DMS53 treated with DMSO at 0.1 percent for 48 hours (cell line): ENCODE measurements at regions not wholly inside any gene's neighbourhood (a gene's known extent, or its start where the extent isn't known, plus 50 kb on each side); places are given as distances from the start of the nearest gene placed in this dataset.
A peak's percentile ranks its signal among the peaks of the same experiment; 100 is the strongest.

Experiments
- DNase-seq: peaks from one replicate; lab custom pipeline; 2025; ENCODE audit not compliant: unreplicated experiment; lab: John Stamatoyannopoulos, UW

- DNase-seq: peak; percentile 4
Measured at GRCh38 chr3:912717-913116, 180.1 kb upstream of the CNTN6 start.

DNA sequence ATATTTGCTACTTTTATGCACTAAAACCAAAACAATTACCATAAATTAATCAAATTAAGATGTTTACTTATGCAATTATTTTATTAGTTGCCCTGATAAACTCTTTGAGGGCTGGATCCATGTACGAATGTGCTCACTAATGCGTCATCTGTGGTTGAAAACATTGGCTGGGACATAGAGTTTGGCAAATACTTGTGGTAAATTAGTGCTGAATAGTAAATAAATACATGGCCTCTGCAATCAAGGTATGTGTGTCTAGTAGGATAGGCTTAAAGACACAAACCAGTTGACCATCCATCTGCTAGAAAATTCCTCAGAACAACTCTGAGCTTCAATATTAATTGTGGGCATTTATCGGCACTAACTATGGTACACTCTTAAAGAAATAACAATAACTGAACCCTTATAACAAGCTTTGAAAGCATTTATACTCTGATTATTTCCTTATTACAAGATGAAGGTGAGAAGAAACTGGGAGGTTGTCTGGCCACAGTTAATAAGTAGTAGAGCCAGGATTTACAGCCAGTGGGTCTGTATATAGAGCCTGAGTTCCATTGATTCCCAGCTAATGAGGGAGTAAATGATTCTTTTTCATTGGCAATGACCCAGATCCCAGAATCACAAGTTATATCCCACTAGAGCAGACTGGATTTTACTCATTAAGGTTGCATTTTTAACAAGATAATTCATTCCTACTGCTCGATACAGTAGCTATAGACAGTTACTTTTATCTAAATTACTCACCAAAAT is 169.5 kb upstream of the CNTN6 start:
- no peak for DNase-seq

- no peak for DNase-seq
Measured at GRCh38 chr3:930866-931265, 162.0 kb upstream of the CNTN6 start.

DNA sequence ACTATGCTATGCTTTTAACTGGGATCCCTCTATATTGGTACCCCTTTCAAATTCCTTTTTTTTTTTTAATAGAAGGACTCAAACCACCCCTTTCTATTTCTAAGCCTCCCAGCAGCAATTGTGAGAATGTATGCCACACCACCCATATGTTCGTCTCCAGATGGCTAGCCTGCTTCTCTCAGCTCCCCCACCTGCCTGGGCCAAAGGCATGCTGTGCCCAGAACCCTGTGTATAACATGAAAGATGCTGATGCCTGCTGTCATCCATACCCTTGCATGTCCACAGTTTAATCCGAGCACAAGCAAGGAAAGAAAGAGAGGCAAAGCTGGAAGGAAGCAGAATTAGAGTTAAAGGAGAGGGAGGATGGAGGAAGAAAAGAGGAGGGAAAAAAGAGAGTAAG is 159.5 kb upstream of the CNTN6 start:
- DNase-seq: no peak

DNA sequence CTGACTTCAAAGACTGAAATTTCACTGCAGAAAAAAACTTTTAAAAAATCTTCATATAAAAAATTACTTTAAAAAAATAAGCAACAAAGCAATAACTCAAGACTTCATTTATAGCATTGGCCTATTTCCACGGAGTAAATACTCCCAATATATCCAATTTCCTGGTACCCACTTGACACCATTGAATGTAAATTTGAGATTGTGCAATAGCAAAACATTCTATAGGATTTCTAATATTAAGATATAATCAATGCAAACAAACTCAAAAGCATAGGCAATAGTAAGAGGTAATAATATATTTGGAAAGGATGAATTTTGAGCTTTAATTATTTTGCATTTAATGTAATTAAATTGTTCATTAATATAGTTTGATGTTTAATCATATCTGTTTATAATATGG is 148.0 kb upstream of the CNTN6 start:
- DNase-seq: no peak

DNA sequence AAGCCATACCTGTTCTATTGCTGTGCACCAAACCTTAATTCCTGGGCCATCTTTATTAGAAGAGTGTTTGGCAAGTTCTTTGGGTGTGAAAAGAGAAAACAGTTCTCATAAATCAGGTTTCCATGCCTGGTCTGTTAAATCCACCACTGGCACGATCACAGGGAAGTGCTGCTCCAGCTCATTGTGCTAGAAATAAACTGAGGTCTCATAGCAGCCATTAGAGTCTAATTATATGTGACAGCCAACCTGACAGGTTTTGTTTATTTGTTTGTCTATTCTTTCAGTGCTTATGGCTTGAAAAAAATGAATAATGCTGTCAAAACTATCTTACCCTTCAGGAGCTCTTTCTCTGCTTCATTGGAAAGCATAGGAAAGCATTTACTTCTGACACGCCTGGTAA is 147.1 kb upstream of the CNTN6 start:
- no peak for DNase-seq

GRCh38 chr3:952906-953305 is 139.9 kb upstream of the CNTN6 start:
- DNase-seq: no peak

DNA sequence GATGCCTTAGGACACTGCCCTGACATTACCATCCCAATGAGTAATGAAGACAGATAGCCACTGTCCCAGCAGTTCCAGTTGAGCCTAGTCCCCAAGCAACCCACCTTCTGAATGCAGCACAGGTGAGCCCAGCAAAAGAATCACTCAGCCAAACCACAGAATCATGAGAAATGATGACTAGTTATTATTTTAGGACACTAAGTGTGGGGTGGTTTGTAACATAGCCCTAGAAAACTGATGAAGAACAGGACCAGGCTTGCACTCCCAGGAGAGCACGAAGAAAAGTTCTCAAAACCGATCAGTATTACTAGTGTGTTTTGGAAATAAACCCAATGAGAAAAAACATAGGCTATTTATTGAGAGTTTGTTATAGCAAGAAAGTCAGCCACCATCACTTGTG is 129.6 kb upstream of the CNTN6 start:
- no peak for DNase-seq

DNA sequence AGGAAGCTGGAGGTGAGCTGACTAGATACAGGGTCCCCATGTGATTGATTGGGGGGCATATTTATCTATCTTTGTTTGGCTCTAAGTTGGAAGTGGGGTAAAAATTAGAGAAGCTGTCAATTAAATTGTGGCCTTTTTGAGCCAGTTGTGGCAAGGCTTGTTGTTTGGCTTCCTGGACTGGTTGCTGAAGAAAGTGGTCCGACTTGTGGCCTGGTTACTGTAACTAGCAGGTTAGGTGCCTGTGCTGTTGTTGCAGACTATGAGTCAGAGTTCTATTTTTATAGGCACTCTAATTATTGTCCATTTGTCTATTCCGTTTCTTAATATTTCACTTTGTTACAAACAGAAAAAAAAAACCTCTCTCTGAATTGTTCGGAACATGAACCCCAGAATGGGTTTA is 129.1 kb upstream of the CNTN6 start:
- no peak for DNase-seq

DNA sequence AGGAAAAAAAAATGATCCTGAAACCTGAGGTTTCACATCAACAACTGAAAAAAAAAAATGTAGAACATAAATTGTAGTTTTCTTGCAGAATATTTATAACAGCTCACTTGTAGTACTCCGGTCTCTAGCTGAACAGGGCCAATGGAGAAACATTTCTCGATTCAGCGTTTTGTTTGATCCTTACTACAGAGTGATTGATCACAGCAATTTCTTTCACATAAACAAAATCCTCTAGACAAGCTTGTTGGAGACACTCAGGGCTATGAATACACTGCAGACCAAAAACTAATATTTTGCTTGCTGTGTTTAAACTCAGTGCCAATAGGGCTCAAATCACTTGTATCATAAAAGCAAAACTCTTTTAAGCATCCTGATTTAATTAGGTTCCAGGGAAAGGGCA is 127.0 kb upstream of the CNTN6 start:
- DNase-seq: no peak

DNA sequence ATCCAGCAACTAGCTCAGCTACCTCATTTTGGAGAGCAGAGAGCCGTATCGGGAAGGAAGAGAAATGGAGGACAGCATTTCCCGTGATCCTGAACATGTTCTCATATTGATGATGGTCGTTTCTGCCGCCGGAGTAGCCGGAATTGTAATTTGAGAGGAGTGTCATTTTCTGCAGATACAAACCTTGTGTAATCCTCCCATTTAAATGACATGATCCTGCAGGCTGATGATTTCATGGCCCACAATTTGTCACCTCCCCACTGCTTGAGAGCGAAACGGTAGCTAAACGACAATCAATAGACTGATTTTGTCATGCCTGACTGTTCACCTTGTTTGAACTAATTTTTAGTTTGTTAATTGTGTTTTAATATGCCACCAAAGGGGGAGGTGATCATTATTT is 126.5 kb upstream of the CNTN6 start:
- no peak for DNase-seq

DNA sequence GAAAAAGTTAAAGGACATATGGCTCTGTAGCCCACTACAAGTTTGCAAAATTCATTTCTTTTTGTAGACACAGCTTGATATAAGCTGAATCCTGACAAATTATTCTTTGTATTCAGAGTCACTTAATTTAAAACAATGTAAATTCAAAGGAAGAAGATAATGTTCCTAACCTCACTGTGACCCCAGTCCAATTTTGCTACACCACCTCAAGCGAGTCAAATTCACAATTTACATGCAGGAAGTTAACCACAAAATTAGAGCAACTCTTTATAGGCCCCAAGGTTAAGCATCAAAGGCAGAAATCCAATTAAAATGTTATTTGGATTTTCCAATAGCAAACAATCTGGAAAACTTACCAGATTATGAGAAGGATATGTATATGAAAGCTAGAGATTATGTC is 119.5 kb upstream of the CNTN6 start:
- DNase-seq: no peak

GRCh38 chr3:976006-976405 is 116.8 kb upstream of the CNTN6 start:
- no peak for DNase-seq

DNA sequence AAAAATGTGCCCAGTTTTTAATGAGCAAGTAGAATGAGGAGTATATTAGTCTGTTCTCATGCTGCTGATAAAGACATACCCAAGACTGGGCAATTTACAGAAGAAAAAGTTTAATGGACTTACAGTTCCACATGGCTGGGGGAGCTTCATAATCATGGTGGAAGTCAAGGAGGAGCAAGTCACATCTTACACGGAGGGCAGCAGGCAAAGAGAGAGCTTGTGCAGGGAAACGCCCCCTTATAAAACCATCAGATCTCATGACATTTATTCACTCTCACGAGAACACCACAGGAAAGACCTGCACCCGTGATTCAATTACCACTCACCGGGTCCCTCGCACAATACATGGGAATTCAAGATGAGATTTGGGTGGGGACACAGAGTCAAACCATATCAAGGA is 111.7 kb upstream of the CNTN6 start:
- no peak for DNase-seq

DNA sequence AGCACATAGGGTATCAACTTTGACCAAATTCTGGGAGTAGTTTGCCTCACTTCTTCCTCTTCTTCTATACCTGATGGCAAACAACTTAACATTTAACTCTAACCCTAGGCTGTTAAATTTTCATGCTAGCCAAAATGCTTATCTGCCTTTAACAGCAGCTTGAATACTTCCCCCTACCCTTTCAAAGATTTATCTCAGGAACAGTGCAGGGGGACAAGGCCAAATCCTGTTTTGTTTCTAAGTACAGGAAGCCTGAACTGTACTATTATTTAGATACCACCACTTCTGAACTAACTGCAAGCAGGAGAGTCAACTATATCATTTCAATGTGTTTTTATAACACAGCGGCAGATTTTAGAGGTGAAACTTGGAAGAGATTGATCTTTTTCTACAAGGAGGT is 104.0 kb upstream of the CNTN6 start:
- DNase-seq: no peak

GRCh38 chr3:992871-993270 is 100.0 kb upstream of the CNTN6 start:
- no peak for DNase-seq

- no peak for DNase-seq
Measured at GRCh38 chr3:1002010-1002409, 90.8 kb upstream of the CNTN6 start.

DNA sequence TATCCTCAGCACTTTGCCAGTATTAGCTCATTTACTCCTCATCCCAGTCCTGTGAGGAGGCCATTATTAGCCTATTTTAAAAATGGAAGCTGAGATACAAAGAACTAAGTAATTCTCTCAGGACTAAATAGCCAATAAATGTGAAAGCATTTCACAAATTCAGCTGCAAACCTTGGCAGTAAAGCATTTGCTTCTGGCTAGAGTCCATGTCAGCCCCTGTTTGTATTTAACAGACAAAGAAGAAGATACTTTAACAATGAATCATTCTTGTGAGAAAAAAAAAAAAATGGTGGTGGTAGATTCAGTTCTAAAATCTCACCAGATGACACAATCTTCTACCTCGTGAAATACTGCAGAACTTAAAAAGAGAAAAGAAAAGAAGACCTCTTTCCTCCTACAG is 85.0 kb upstream of the CNTN6 start:
- DNase-seq: no peak

DNA sequence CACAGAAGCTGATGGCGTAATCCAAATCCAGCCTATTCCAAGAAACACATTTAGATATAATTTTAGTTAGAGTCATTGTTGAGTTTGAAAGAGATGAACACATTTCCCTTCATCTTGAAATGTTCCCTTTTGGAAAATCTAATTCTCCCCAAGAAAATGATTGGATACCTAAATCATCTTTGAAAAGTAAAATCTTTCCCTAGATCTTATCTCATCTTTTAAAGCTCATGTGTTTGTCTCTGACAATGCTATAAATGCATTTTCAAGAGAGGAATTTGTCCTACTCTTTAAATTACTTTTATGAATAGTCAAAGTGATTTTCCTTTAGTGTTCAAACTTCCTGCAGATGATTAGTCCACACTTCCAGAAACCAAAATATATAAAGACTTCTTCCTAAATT is 82.6 kb upstream of the CNTN6 start:
- no peak for DNase-seq

GRCh38 chr3:1015826-1016225 is 77.0 kb upstream of the CNTN6 start:
- no peak for DNase-seq

- DNase-seq: no peak
Measured at GRCh38 chr3:1017870-1018269, 75.0 kb upstream of the CNTN6 start.

GRCh38 chr3:1019157-1019556 is 73.7 kb upstream of the CNTN6 start:
- no peak for DNase-seq

- no peak for DNase-seq
Measured at GRCh38 chr3:1026395-1026794, 66.4 kb upstream of the CNTN6 start.
